Kidney epithelial cell (primary cell): ENCODE measurements at regions not wholly inside any gene's neighbourhood (a gene's known extent, or its start where the extent isn't known, plus 50 kb on each side); places are given as distances from the start of the nearest gene placed in this dataset.

ENCODE experiments used
- DNase-seq: peaks from one replicate; pipeline ENCODE4 v3.0.0-alpha.2; 2010; ENCODE audit warnings: low read depth
- H3K27me3 ChIP-seq: 2 replicates; pipeline ENCODE4 v1.6.0; 2011; ENCODE audit warnings: low read length; ENCODE audit not compliant: control insufficient read depth, insufficient read depth
- H3K36me3 ChIP-seq: 2 replicates; pipeline ENCODE4 v1.5.1; 2011; ENCODE audit warnings: low read length; ENCODE audit not compliant: control insufficient read depth, insufficient read depth
- H3K4me3 ChIP-seq: 2 replicates; pipeline ENCODE4 v1.5.1; 2011; ENCODE audit warnings: low read depth, mild to moderate bottlenecking, control low read depth, low read length
- CTCF ChIP-seq: IDR thresholded peaks from 2 replicates; pipeline ENCODE4 v1.5.1; 2011; ENCODE audit warnings: mild to moderate bottlenecking, moderate library complexity, low read length, control low read depth, inconsistent platforms; ENCODE audit not compliant: insufficient read depth, poor library complexity, severe bottlenecking

- H3K36me3 ChIP-seq = no peaks in the 10 kb centered on the region
- DNase-seq = no peak
- TF ChIP-seq CTCF = no peak
- no peaks in the 10 kb centered on the region for H3K27me3 ChIP-seq
- no peak overlapping the region for H3K4me3 ChIP-seq
Observed at GRCh38 chr11:130700092-130700491, 216.2 kb downstream of the SNX19 start.

GRCh38 chr11:130703489-130704190, 212.6 kb downstream of the SNX19 start:
- DNase-seq = no peak
- H3K27me3 ChIP-seq = no peaks in the 10 kb centered on the region
- TF ChIP-seq CTCF = no peak
- no peak overlapping the region for H3K4me3 ChIP-seq
- no peaks in the 10 kb centered on the region for H3K36me3 ChIP-seq

- no peak for DNase-seq
- H3K27me3 ChIP-seq = no peaks in the 10 kb centered on the region
- no peaks in the 10 kb centered on the region for H3K36me3 ChIP-seq
- H3K4me3 ChIP-seq = no peak overlapping the region
- no peak for TF ChIP-seq CTCF
Observed at GRCh38 chr11:130705670-130706421, 210.4 kb downstream of the SNX19 start.

- DNase-seq = no peak
- H3K36me3 ChIP-seq = no peaks in the 10 kb centered on the region
- no peak overlapping the region for H3K4me3 ChIP-seq
- no peak for TF ChIP-seq CTCF
- H3K27me3 ChIP-seq = no peaks in the 10 kb centered on the region
Observed at GRCh38 chr11:130706572-130706971, 209.7 kb downstream of the SNX19 start.

- TF ChIP-seq CTCF = no peak
- H3K4me3 ChIP-seq = no peak overlapping the region
- H3K27me3 ChIP-seq = no peaks in the 10 kb centered on the region
- H3K36me3 ChIP-seq = no peaks in the 10 kb centered on the region
- no peak for DNase-seq
Observed at GRCh38 chr11:130707217-130707616, 209.1 kb downstream of the SNX19 start.
